T47D (cell line): ENCODE measurements at regions not wholly inside any gene's neighbourhood (a gene's known extent, or its start where the extent isn't known, plus 50 kb on each side); places are given as distances from the start of the nearest gene placed in this dataset.
"Not testable (repeated sequence)": the region's sequence is repeated elsewhere in the genome, so short reads cannot be mapped to it uniquely, and the experiment has no call there.

Experiments
- DNase-seq, 2 experiments: peaks; one replicate each; pipeline versions ENCODE4 v3.0.0 to v3.0.0-alpha.2; 2011 to 2012; ENCODE audit warnings: low read depth in 1 of 2, low spot score in 1 of 2
- JUND ChIP-seq: IDR thresholded peaks from 2 replicates; pipeline ENCODE4 v1.6.1; 2012; ENCODE audit warnings: low read depth
- in situ Hi-C: cut with HindIII; loops from 2 replicates; pipeline ENCODE4 v1.10.0; 2016; ENCODE audit warnings: low sequenced_read_pairs, low pct_unique_long_range_greater_than_20kb

GRCh38 chr12:125336246-125336645 lies 271.0 kb downstream of the AACS start:
- in situ Hi-C loops, result no loop called here
- TF ChIP-seq JUND, result no peak
- DNase-seq, result no peak

- in situ Hi-C loops, result no loop called here
- DNase-seq, result peak in 1 of 2 experiments; percentile 51
- no peak for TF ChIP-seq JUND
Observed at GRCh38 chr12:125340791-125341190, 275.6 kb downstream of the AACS start.

GRCh38 chr12:125341422-125341821 lies 276.2 kb downstream of the AACS start:
- no peak for TF ChIP-seq JUND
- no peak for DNase-seq
- in situ Hi-C loops, result no loop called here

- no peak for TF ChIP-seq JUND
- no peak for DNase-seq
- in situ Hi-C loops, result no loop called here
Observed at GRCh38 chr12:125343649-125344048, 278.4 kb downstream of the AACS start.

GRCh38 chr12:125346362-125346761 lies 281.1 kb downstream of the AACS start:
- TF ChIP-seq JUND, result no peak

GRCh38 chr12:125351788-125352187 lies 286.6 kb downstream of the AACS start:
- in situ Hi-C loops, result no loop called here
- no peak for TF ChIP-seq JUND
- no peak for DNase-seq

More at GRCh38 chr12:125346362-125346761, 281.1 kb downstream of the AACS start:
- DNase-seq, result no peak
- in situ Hi-C loops, result no loop called here

- in situ Hi-C loops, DNase-seq: not testable (repeated sequence)
Observed at GRCh38 chr12:125353002-125353401, 287.8 kb downstream of the AACS start.

- in situ Hi-C loops, result no loop called here
- no peak for TF ChIP-seq JUND
- DNase-seq, result no peak
Observed at GRCh38 chr12:125353871-125354270, 288.6 kb downstream of the AACS start.

- in situ Hi-C loops, result no loop called here
- no peak for TF ChIP-seq JUND
- DNase-seq, result no peak
Observed at GRCh38 chr12:125355614-125356013, 290.4 kb downstream of the AACS start.

GRCh38 chr12:125356111-125356510 lies 290.9 kb downstream of the AACS start:
- in situ Hi-C loops, result no loop called here
- DNase-seq, result no peak
- no peak for TF ChIP-seq JUND

- in situ Hi-C loops, result no loop called here
- DNase-seq, result no peak
- no peak for TF ChIP-seq JUND
Observed at GRCh38 chr12:125357561-125357960, 292.3 kb downstream of the AACS start.

GRCh38 chr12:125360540-125360939 lies 295.3 kb downstream of the AACS start:
- TF ChIP-seq JUND, result no peak
- in situ Hi-C loops, result no loop called here
- DNase-seq, result no peak

- in situ Hi-C loops, result no loop called here
- no peak for DNase-seq
Observed at GRCh38 chr12:125371033-125371432, 305.8 kb downstream of the AACS start.

GRCh38 chr12:125372085-125372484 lies 306.9 kb downstream of the AACS start:
- DNase-seq, result no peak
- no peak for TF ChIP-seq JUND
- in situ Hi-C loops, result no loop called here

More at GRCh38 chr12:125371033-125371432, 305.8 kb downstream of the AACS start:
- no peak for TF ChIP-seq JUND
